ENCODE measurements at regions not wholly inside any gene's neighbourhood (a gene's known extent, or its start where the extent isn't known, plus 50 kb on each side); places are given as distances from the start of the nearest gene placed in this dataset.

DNA sequence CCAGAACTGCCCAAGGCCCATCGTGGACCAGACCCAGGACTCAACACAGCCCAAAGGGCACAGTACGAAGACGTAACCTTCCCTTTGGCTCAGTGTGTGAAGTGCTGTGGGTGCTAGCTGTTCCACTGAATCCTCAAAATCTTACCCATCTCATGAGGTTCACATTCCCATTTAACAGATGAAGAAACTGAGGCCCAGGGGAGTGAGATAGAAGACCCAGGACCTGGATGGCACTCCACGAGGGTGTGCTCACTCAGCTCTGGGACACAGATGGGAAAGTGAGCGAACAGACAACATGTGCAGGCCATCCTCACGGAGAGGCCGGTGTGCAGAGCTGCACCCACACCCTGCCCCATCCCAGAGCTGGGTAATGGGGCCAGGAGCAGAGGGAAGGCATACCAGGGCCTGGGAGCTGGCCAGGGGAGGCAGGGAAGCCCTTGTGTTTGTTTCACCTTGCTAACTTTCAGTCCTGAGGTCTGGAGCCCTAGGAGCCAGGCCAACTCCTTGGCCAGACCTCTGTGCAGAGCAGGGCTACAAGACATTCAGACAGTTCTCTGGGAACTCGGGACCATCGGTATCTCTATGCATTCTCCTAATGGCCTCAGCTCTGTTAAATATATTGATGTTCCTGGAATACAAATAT, 100.3 kb upstream of the ZMIZ1 start:
- Histone ChIP-seq H3K4me1 (ENCODE audit: control insufficient read depth, low read depth, low read length) (peaks cover 16% of the 10 kb centered on the region), H3K4me3 (ENCODE audit: low read length) (no peak overlapping the region), H2BK5ac (ENCODE audit: low read length) (no peak overlapping the region), H2BK120ac (ENCODE audit: low read depth, low read length) (no peak overlapping the region), H3K27ac (ENCODE audit: low read depth, low read length) (no peak overlapping the region), H3K18ac (ENCODE audit: low read length) (no peak overlapping the region), H2BK15ac (replicated peaks; ENCODE audit: low read depth) (no peak overlapping the region), H2AK5ac (ENCODE audit: low read length) (peak overlapping the region; percentile 40), H3K4ac (ENCODE audit: low read depth, low read length) (no peak overlapping the region), H4K5ac (ENCODE audit: low read length) (no peak overlapping the region), H3K9ac (ENCODE audit: low read length) (no peak overlapping the region), H3K56ac (ENCODE audit: low read length) (peak overlapping the region; percentile 18), H3K79me2 (ENCODE audit: control insufficient read depth, insufficient read depth, low read length) (no peaks in the 10 kb centered on the region), H3K23ac (ENCODE audit: low read length) (no peak overlapping the region), H3K27me3 (ENCODE audit: insufficient read depth, low read length, poor library complexity) (no peaks in the 10 kb centered on the region), H3K79me1 (ENCODE audit: low read length) (no peaks in the 10 kb centered on the region), H4K8ac (ENCODE audit: low read depth, low read length) (no peak overlapping the region), H3K36me3 (ENCODE audit: control insufficient read depth, insufficient read depth, low read length) (no peaks in the 10 kb centered on the region), H3K4me2 (ENCODE audit: low read length) (no peak overlapping the region)
- no peak for DNase-seq
- no CpG with 5 or more reads among the region's 9 CpGs for WGBS (ENCODE audit: extremely low coverage, insufficient coverage, low lambda C conversion rate)

DNA sequence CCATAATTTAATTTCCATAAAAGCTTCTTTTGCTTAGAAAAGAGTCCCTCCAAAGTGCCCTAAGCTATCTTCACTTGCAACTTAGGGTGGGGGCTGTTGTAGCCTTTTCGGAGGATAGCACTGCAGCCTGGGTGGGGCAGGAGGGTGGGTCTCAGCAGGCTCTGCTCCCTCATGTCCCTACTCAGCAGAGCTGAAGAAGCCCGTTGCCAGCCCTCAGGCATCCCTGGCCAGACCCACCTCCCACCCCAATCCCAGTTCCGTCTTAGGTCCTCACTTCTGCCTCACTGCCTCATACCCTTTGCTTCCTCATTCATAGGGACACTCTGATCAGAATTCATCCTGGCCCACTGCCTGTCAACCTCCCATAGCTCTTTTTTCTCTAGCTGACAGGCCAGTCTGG, 99.8 kb upstream of the ZMIZ1 start:
- no peak overlapping the region for H3K4me2 ChIP-seq (ENCODE audit: low read length)
- H2AK5ac ChIP-seq (ENCODE audit: low read length), result peak overlapping the region; percentile 47
- no peak overlapping the region for H3K27ac ChIP-seq (ENCODE audit: low read depth, low read length)
- DNase-seq, result no peak
- H3K4ac ChIP-seq (ENCODE audit: low read depth, low read length), result peak overlapping the region; percentile 39
- H3K23ac ChIP-seq (ENCODE audit: low read length), result no peak overlapping the region
- H4K5ac ChIP-seq (ENCODE audit: low read length), result no peak overlapping the region
- H3K4me3 ChIP-seq (ENCODE audit: low read length), result no peak overlapping the region
- no peaks in the 10 kb centered on the region for H3K36me3 ChIP-seq (ENCODE audit: control insufficient read depth, insufficient read depth, low read length)
- WGBS (ENCODE audit: extremely low coverage, insufficient coverage, low lambda C conversion rate), result no CpG with 5 or more reads among the region's 3 CpGs
- no peaks in the 10 kb centered on the region for H3K79me2 ChIP-seq (ENCODE audit: control insufficient read depth, insufficient read depth, low read length)
- H3K9ac ChIP-seq (ENCODE audit: low read length), result no peak overlapping the region
- no peaks in the 10 kb centered on the region for H3K27me3 ChIP-seq (ENCODE audit: insufficient read depth, low read length, poor library complexity)
- no peaks in the 10 kb centered on the region for H3K79me1 ChIP-seq (ENCODE audit: low read length)
- H4K8ac ChIP-seq (ENCODE audit: low read depth, low read length), result no peak overlapping the region
- H2BK5ac ChIP-seq (ENCODE audit: low read length), result no peak overlapping the region
- H3K18ac ChIP-seq (ENCODE audit: low read length), result no peak overlapping the region
- H3K56ac ChIP-seq (ENCODE audit: low read length), result peak overlapping the region; percentile 27
- H2BK120ac ChIP-seq (ENCODE audit: low read depth, low read length), result no peak overlapping the region
- peaks cover 16% of the 10 kb centered on the region for H3K4me1 ChIP-seq (ENCODE audit: control insufficient read depth, low read depth, low read length)
- H2BK15ac ChIP-seq (replicated peaks; ENCODE audit: low read depth), result no peak overlapping the region

DNA sequence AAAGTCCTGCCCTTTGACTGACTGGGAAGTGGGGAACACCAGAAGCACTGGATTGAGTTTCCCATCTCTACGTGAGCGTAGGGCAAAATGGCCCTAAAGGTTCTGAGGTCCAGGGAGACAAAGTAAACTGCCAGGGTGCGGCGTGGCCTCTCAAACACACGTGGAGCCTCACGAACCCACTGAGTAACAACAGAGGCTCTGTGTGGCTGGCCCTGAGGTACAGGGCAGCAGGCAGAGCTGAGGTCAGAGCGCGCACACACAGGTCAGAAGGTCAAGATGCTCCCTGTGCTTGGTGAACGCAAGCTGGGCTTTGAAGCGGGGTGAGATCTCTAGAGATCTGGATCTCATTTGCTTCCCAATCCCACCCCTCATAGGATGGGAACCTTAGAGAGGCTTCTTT, 99.0 kb upstream of the ZMIZ1 start:
- Histone ChIP-seq H3K4me3 (ENCODE audit: low read length) (no peak overlapping the region), H2BK5ac (ENCODE audit: low read length) (no peak overlapping the region), H4K8ac (ENCODE audit: low read depth, low read length) (no peak overlapping the region)

DNA sequence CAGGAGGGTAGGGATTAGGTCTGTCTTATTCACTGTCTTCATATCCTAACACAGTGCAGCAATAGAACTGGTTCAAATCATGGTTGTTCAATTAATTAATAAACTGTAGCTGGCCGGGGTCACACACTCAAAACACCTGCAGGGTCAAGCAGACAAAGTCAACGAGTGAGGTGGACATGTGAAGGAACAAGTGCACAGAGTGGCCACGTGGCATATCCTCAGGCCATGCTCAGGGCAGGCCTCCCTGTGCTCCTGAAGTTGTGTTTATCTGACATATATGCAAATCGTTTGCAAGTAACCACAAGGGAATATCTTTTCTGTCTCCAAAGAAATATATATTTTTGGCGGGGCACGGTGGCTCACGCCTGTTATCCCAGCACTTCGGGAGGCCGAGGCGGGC, 98.5 kb upstream of the ZMIZ1 start:
- H3K18ac ChIP-seq (ENCODE audit: low read length), result no peak overlapping the region
- no peaks in the 10 kb centered on the region for H3K36me3 ChIP-seq (ENCODE audit: control insufficient read depth, insufficient read depth, low read length)
- DNase-seq, result no peak
- H4K5ac ChIP-seq (ENCODE audit: low read length), result no peak overlapping the region
- H3K79me1 ChIP-seq (ENCODE audit: low read length), result no peaks in the 10 kb centered on the region
- no peak overlapping the region for H3K9ac ChIP-seq (ENCODE audit: low read length)
- no peaks in the 10 kb centered on the region for H3K27me3 ChIP-seq (ENCODE audit: insufficient read depth, low read length, poor library complexity)
- H2BK15ac ChIP-seq (replicated peaks; ENCODE audit: low read depth), result no peak overlapping the region
- no peak overlapping the region for H3K56ac ChIP-seq (ENCODE audit: low read length)
- no peak overlapping the region for H2BK5ac ChIP-seq (ENCODE audit: low read length)
- H2AK5ac ChIP-seq (ENCODE audit: low read length), result no peak overlapping the region
- H3K23ac ChIP-seq (ENCODE audit: low read length), result no peak overlapping the region
- no peak overlapping the region for H4K8ac ChIP-seq (ENCODE audit: low read depth, low read length)
- H3K27ac ChIP-seq (ENCODE audit: low read depth, low read length), result no peak overlapping the region
- no peak overlapping the region for H3K4me3 ChIP-seq (ENCODE audit: low read length)
- H3K4me2 ChIP-seq (ENCODE audit: low read length), result no peak overlapping the region
- H3K79me2 ChIP-seq (ENCODE audit: control insufficient read depth, insufficient read depth, low read length), result no peaks in the 10 kb centered on the region
- H3K4me1 ChIP-seq (ENCODE audit: control insufficient read depth, low read depth, low read length), result peaks cover 14% of the 10 kb centered on the region
- no peak overlapping the region for H3K4ac ChIP-seq (ENCODE audit: low read depth, low read length)
- H2BK120ac ChIP-seq (ENCODE audit: low read depth, low read length), result no peak overlapping the region
- no CpG with 5 or more reads among the region's 10 CpGs for WGBS (ENCODE audit: extremely low coverage, insufficient coverage, low lambda C conversion rate)

More for the DNA sequence above, 99.0 kb upstream of the ZMIZ1 start:
- DNase-seq, result no peak
- Histone ChIP-seq H2BK15ac (replicated peaks; ENCODE audit: low read depth) (no peak overlapping the region), H3K9ac (ENCODE audit: low read length) (peak overlapping the region; percentile 11), H3K4ac (ENCODE audit: low read depth, low read length) (no peak overlapping the region), H3K4me1 (ENCODE audit: control insufficient read depth, low read depth, low read length) (peaks cover 16% of the 10 kb centered on the region), H2BK120ac (ENCODE audit: low read depth, low read length) (no peak overlapping the region), H3K4me2 (ENCODE audit: low read length) (no peak overlapping the region), H3K27me3 (ENCODE audit: insufficient read depth, low read length, poor library complexity) (no peaks in the 10 kb centered on the region), H3K36me3 (ENCODE audit: control insufficient read depth, insufficient read depth, low read length) (no peaks in the 10 kb centered on the region), H3K79me1 (ENCODE audit: low read length) (no peaks in the 10 kb centered on the region), H3K56ac (ENCODE audit: low read length) (peak overlapping the region; percentile 27), H4K5ac (ENCODE audit: low read length) (no peak overlapping the region), H3K18ac (ENCODE audit: low read length) (no peak overlapping the region), H2AK5ac (ENCODE audit: low read length) (peak overlapping the region; percentile 45), H3K79me2 (ENCODE audit: control insufficient read depth, insufficient read depth, low read length) (no peaks in the 10 kb centered on the region), H3K23ac (ENCODE audit: low read length) (no peak overlapping the region), H3K27ac (ENCODE audit: low read depth, low read length) (no peak overlapping the region)
- WGBS (ENCODE audit: extremely low coverage, insufficient coverage, low lambda C conversion rate), result no CpG with 5 or more reads among the region's 10 CpGs

DNA sequence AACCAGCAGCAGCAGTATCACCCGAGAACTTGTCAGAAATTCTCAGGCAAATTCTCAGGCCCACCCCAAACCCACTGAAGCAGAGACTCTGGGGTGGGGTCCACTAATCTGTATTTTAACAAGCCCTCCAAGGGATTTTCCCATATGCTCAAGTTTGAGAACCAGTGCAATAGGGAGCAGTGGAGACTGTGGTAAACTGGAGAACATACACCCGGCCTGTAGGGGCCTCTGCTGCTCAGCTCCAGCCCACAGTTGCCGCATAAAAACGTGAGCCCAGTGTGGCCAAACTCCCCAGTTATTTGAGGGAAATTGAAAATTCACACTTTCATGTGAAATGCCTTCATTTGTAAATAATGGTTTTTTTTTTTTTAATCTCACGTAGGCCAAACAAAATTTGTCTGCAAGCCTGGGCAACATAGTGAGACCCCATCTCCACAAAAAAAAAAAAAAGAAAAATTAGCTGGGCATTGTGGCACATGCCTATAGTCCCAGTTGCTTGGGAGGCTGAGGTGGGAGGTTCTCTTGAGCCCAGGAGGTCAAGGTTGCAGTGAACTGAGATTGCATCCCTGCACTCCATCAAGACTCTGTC, 97.6 kb upstream of the ZMIZ1 start:
- WGBS (ENCODE audit: extremely low coverage, insufficient coverage, low lambda C conversion rate), result no CpG with 5 or more reads among the region's 5 CpGs
- no peak overlapping the region for H3K4me2 ChIP-seq (ENCODE audit: low read length)
- no peak for DNase-seq

More for the DNA sequence above, 97.6 kb upstream of the ZMIZ1 start:
- H3K18ac ChIP-seq (ENCODE audit: low read length), result no peak overlapping the region
- no peak overlapping the region for H3K4me3 ChIP-seq (ENCODE audit: low read length)
- H3K27ac ChIP-seq (ENCODE audit: low read depth, low read length), result no peak overlapping the region
- H2BK120ac ChIP-seq (ENCODE audit: low read depth, low read length), result no peak overlapping the region
- no peaks in the 10 kb centered on the region for H3K79me1 ChIP-seq (ENCODE audit: low read length)
- H3K27me3 ChIP-seq (ENCODE audit: insufficient read depth, low read length, poor library complexity), result no peaks in the 10 kb centered on the region
- H3K23ac ChIP-seq (ENCODE audit: low read length), result no peak overlapping the region
- no peak overlapping the region for H3K56ac ChIP-seq (ENCODE audit: low read length)
- H3K4ac ChIP-seq (ENCODE audit: low read depth, low read length), result no peak overlapping the region
- no peaks in the 10 kb centered on the region for H3K79me2 ChIP-seq (ENCODE audit: control insufficient read depth, insufficient read depth, low read length)
- H3K9ac ChIP-seq (ENCODE audit: low read length), result no peak overlapping the region
- no peak overlapping the region for H2AK5ac ChIP-seq (ENCODE audit: low read length)
- no peak overlapping the region for H4K8ac ChIP-seq (ENCODE audit: low read depth, low read length)
- no peak overlapping the region for H4K5ac ChIP-seq (ENCODE audit: low read length)
- H2BK5ac ChIP-seq (ENCODE audit: low read length), result no peak overlapping the region
- no peaks in the 10 kb centered on the region for H3K36me3 ChIP-seq (ENCODE audit: control insufficient read depth, insufficient read depth, low read length)
- H2BK15ac ChIP-seq (replicated peaks; ENCODE audit: low read depth), result no peak overlapping the region
- H3K4me1 ChIP-seq (ENCODE audit: control insufficient read depth, low read depth, low read length), result peaks cover 14% of the 10 kb centered on the region

Measured in mesendoderm (in vitro differentiated cells).